ENCODE measurements at regions not wholly inside any gene's neighbourhood (a gene's known extent, or its start where the extent isn't known, plus 50 kb on each side); places are given as distances from the start of the nearest gene placed in this dataset.

GRCh38 chr11:70615036-70615875, 216.9 kb downstream of the CTTN start:
- TF ChIP-seq, protein P1, sequence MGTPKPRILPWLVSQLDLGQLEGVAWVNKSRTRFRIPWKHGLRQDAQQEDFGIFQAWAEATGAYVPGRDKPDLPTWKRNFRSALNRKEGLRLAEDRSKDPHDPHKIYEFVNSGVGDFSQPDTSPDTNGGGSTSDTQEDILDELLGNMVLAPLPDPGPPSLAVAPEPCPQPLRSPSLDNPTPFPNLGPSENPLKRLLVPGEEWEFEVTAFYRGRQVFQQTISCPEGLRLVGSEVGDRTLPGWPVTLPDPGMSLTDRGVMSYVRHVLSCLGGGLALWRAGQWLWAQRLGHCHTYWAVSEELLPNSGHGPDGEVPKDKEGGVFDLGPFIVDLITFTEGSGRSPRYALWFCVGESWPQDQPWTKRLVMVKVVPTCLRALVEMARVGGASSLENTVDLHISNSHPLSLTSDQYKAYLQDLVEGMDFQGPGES (IDR thresholded peaks at IDR 0.05; ENCODE audit: low read depth, low read length), result no peak
- no peaks in the 10 kb centered on the region for H3K36me3 ChIP-seq (replicated peaks in 1 of 2; ENCODE audit: control insufficient read depth in 1 of 2, insufficient read depth in 2 of 2, low read length in 1 of 2)
- POLR2A ChIA-PET, result no interaction called here
- H3K79me2 ChIP-seq (ENCODE audit: insufficient read depth), result no peaks in the 10 kb centered on the region
- H2AFZ ChIP-seq (ENCODE audit: low read depth), result no peak overlapping the region
- H3K4me1 ChIP-seq (ENCODE audit: control insufficient read depth in 1 of 2, insufficient read depth in 2 of 2, low read depth in 1 of 2, low read length in 1 of 2), result peaks cover 0 to 13% of the 10 kb centered on the region in 2 experiments; a peak in 1 of 4 replicates
- no peaks in the 10 kb centered on the region for H3K27me3 ChIP-seq (ENCODE audit: insufficient read depth)
- no peaks in the 10 kb centered on the region for H4K20me1 ChIP-seq (ENCODE audit: insufficient read depth)
- CTCF ChIA-PET, result no interaction called here
- no peaks in the 10 kb centered on the region for H3K9me2 ChIP-seq
- WGBS (ENCODE audit: low lambda C conversion rate), result 63% methylated on average over 11 of the region's 18 CpGs
- H3K27ac ChIP-seq (ENCODE audit: low read depth in 2 of 2, low read length in 1 of 2), result no peak overlapping the region
- H3K9me3 ChIP-seq, result no peaks in the 10 kb centered on the region
- no peaks in the 10 kb centered on the region for H3F3A ChIP-seq (replicated peaks; ENCODE audit: insufficient read depth)
- no peak overlapping the region for H3K4me2 ChIP-seq
- DNase-seq, result no peak
- no peak overlapping the region for H3K4me3 ChIP-seq (ENCODE audit: low read depth in 2 of 2, low read length in 1 of 2)
- H3K9ac ChIP-seq, result no peak overlapping the region

- no peak overlapping the region for H3K4me2 ChIP-seq
- POLR2A ChIA-PET, result no interaction called here
- 41% methylated on average over 4 of the region's 7 CpGs for WGBS (ENCODE audit: low lambda C conversion rate)
- H3K9me2 ChIP-seq, result no peaks in the 10 kb centered on the region
- DNase-seq, result no peak
- H3K79me2 ChIP-seq (ENCODE audit: insufficient read depth), result no peaks in the 10 kb centered on the region
- TF ChIP-seq RAD21 (IDR thresholded peaks at IDR 0.05; ENCODE audit: low read length), result no peak
- no peak for TF ChIP-seq RFX5 (IDR thresholded peaks at IDR 0.05; ENCODE audit: low read length)
- no peak for TF ChIP-seq NFIC (IDR thresholded peaks at IDR 0.05; ENCODE audit: borderline replicate concordance)
- no peak for TF ChIP-seq GABPA (IDR thresholded peaks at IDR 0.05; ENCODE audit: low read depth)
- TF ChIP-seq REST (IDR thresholded peaks at IDR 0.05; ENCODE audit: low read depth, low read length), result no peak
- no peak for TF ChIP-seq TEAD4 (IDR thresholded peaks at IDR 0.05; ENCODE audit: borderline replicate concordance, insufficient read depth)
- TF ChIP-seq MXI1 (IDR thresholded peaks at IDR 0.05; ENCODE audit: low read depth, low read length), result no peak
- no peak for TF ChIP-seq NRF1 (IDR thresholded peaks at IDR 0.05; ENCODE audit: low read depth, low read length)
- TF ChIP-seq FOSL2 (IDR thresholded peaks at IDR 0.05; ENCODE audit: borderline replicate concordance, low read depth), result no peak
- no peak for TF ChIP-seq RXRA (IDR thresholded peaks at IDR 0.05; ENCODE audit: borderline replicate concordance, low read depth)
- TF ChIP-seq ZBTB33 (IDR thresholded peaks at IDR 0.05; ENCODE audit: borderline replicate concordance, low read depth), result no peak
- TF ChIP-seq SMC3 (IDR thresholded peaks at IDR 0.05; ENCODE audit: low read depth, low read length), result no peak
- no peak for TF ChIP-seq ELF1 (IDR thresholded peaks at IDR 0.05)
- H3F3A ChIP-seq (replicated peaks; ENCODE audit: insufficient read depth), result no peaks in the 10 kb centered on the region
- CTCF ChIA-PET, result no interaction called here
- H3K4me1 ChIP-seq (ENCODE audit: control insufficient read depth in 1 of 2, insufficient read depth in 2 of 2, low read depth in 1 of 2, low read length in 1 of 2), result peaks cover 0 to 3% of the 10 kb centered on the region in 2 experiments; a peak in 1 of 4 replicates
- no peaks in the 10 kb centered on the region for H3K9me3 ChIP-seq
- no peak overlapping the region for H2AFZ ChIP-seq (ENCODE audit: low read depth)
- H3K4me3 ChIP-seq (ENCODE audit: low read depth in 2 of 2, low read length in 1 of 2), result no peak overlapping the region
- H3K9ac ChIP-seq, result no peak overlapping the region
- no peak overlapping the region for H3K27ac ChIP-seq (ENCODE audit: low read depth in 2 of 2, low read length in 1 of 2)
- no peaks in the 10 kb centered on the region for H4K20me1 ChIP-seq (ENCODE audit: insufficient read depth)
- H3K27me3 ChIP-seq (ENCODE audit: insufficient read depth), result no peaks in the 10 kb centered on the region
- no peaks in the 10 kb centered on the region for H3K36me3 ChIP-seq (replicated peaks in 1 of 2; ENCODE audit: control insufficient read depth in 1 of 2, insufficient read depth in 2 of 2, low read length in 1 of 2)
Observed at GRCh38 chr11:70616317-70616716, 218.0 kb downstream of the CTTN start.

Data from SK-N-SH (cell line).